ENCODE measurements at regions not wholly inside any gene's neighbourhood (a gene's known extent, or its start where the extent isn't known, plus 50 kb on each side); places are given as distances from the start of the nearest gene placed in this dataset.

DNA sequence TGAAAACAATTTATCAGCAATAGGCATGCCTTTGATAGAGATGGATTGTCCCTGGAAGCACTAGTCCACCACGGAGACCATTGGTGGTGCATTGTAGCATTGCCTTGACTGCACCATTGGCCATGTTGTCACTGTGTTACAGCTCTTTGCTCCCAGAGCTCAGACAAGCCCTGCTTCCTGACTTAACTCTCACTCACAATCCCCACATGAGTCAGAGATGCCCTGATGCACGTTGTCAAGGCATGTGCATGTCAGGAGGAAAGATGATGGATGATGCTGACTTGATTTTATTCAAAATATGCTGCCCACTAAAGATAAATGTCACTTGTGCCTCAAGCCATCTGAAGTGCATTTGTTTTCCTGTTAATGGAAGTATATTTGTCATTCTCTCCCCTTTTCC lies 266.1 kb downstream of the ARRDC4 start:
- no peak for TF ChIP-seq CTCF (conservative IDR thresholded peaks at IDR 0.05; ENCODE audit: low read length)
- no peak for TF ChIP-seq EZH2phosphoT487 (IDR thresholded peaks at IDR 0.05; ENCODE audit: borderline replicate concordance)

All from Loucy (cell line).